Endothelial cell of umbilical vein (primary cell): ENCODE measurements at regions not wholly inside any gene's neighbourhood (a gene's known extent, or its start where the extent isn't known, plus 50 kb on each side); places are given as distances from the start of the nearest gene placed in this dataset.

ENCODE experiments used
- BruUV-seq: library from RNA; stranded (reverse); fragments of 400-500 nt; replicated peaks from 2 replicates; lab custom pipeline; 2021; lab: Mats Ljungman, UMichigan
- CTCF ChIA-PET: fragments of 300-600, 350-600 bp; sonication (Branson Sonifier 250); formaldehyde crosslinking; loops from one replicate; lab custom pipeline; 2021; ENCODE audit warnings: antibody characterized with exemption, inconsistent platforms; lab: Charles Lee
- POLR2A ChIA-PET: fragments of 300-600, 350-600 bp; sonication (Branson Sonifier 250); formaldehyde crosslinking; loops from one replicate; lab custom pipeline; 2021; ENCODE audit warnings: antibody characterized with exemption, inconsistent platforms; lab: Charles Lee
- DNase-seq: peaks from one replicate; pipeline ENCODE4 v3.0.0-alpha.2; 2011; ENCODE audit warnings: low read depth, low spot score
- FAIRE-seq: peaks from 2 replicates; lab custom pipeline; 2011; peaks lifted over from hg19 to GRCh38; lab: Jason Lieb, UNC
- H2AFZ ChIP-seq: 2 replicates; pipeline ENCODE4 v1.6.0; 2012; ENCODE audit warnings: low read depth, low read length, control low read depth, inconsistent platforms
- H3K27ac ChIP-seq: 2 replicates; pipeline ENCODE4 v1.5.1; 2011; ENCODE audit warnings: low read depth, mild to moderate bottlenecking, control low read depth, low read length, moderate library complexity; ENCODE audit not compliant: insufficient read depth
- H3K27me3 ChIP-seq, 2 experiments: 2 replicates each; pipeline versions ENCODE4 v1.6.0 to v1.6.1; 2011; ENCODE audit warnings: low read length in 2 of 2, mixed read lengths in 1 of 2; ENCODE audit not compliant: control insufficient read depth in 2 of 2, insufficient read depth in 2 of 2
- H3K36me3 ChIP-seq, 2 experiments: 2 replicates in 1 of 2; 3 replicates in 1 of 2; pipeline ENCODE4 v1.5.1; 2011; ENCODE audit warnings: low read length in 2 of 2, mild to moderate bottlenecking in 1 of 2, moderate library complexity in 1 of 2; ENCODE audit not compliant: control insufficient read depth in 2 of 2, insufficient read depth in 2 of 2; ENCODE audit errors: extremely low read depth in 1 of 2
- H3K4me1 ChIP-seq: 3 replicates; pipeline ENCODE4 v1.5.1; 2011; ENCODE audit warnings: mild to moderate bottlenecking, low read length; ENCODE audit not compliant: control insufficient read depth, insufficient read depth; ENCODE audit errors: extremely low read depth
- H3K4me2 ChIP-seq: 2 replicates; pipeline ENCODE4 v1.6.1; 2011; ENCODE audit warnings: low read length, control low read depth, mixed read lengths; ENCODE audit not compliant: insufficient read depth
- H3K4me3 ChIP-seq, 3 experiments: fragments of 200-600 bp in 1 of 3; sonication (generic), shearing (Covaris generic) in 1 of 3; replicated peaks in 1 of 3; 2 replicates each; pipeline ENCODE4 v1.5.1; 2011 to 2016; ENCODE audit warnings: control low read depth in 3 of 3, low read length in 3 of 3, mild to moderate bottlenecking in 2 of 3, inconsistent platforms in 1 of 3, low read depth in 1 of 3, moderate library complexity in 1 of 3; ENCODE audit not compliant: insufficient read depth in 1 of 3
- H3K79me2 ChIP-seq: 2 replicates; pipeline ENCODE4 v1.6.0; 2012; ENCODE audit warnings: low read length, inconsistent platforms; ENCODE audit not compliant: control insufficient read depth, insufficient read depth
- H3K9ac ChIP-seq: replicated peaks from 2 replicates; pipeline ENCODE3; 2011; ENCODE audit warnings: low read length, control low read depth; ENCODE audit not compliant: insufficient read depth; ENCODE audit errors: extremely low read depth
- H3K9me1 ChIP-seq: replicated peaks from 3 replicates; pipeline ENCODE4 v1.6.0; 2011; ENCODE audit warnings: mild to moderate bottlenecking, low read length; ENCODE audit not compliant: control insufficient read depth, insufficient read depth; ENCODE audit errors: extremely low read depth
- H3K9me3 ChIP-seq: replicated peaks from 2 replicates; pipeline ENCODE4 v1.5.1; 2012; ENCODE audit warnings: low read length, inconsistent platforms; ENCODE audit not compliant: control insufficient read depth, insufficient read depth
- H4K20me1 ChIP-seq: replicated peaks from 2 replicates; pipeline ENCODE3; 2011; ENCODE audit warnings: mild to moderate bottlenecking, low read length; ENCODE audit not compliant: control insufficient read depth, insufficient read depth; ENCODE audit errors: extremely low read depth
- EZH2 ChIP-seq: IDR thresholded peaks from 2 replicates; pipeline ENCODE4 v1.6.1; 2012; ENCODE audit warnings: borderline replicate concordance, low read depth, mild to moderate bottlenecking, moderate library complexity, low read length, inconsistent platforms; ENCODE audit not compliant: severe bottlenecking
- FOS ChIP-seq: IDR thresholded peaks from 2 replicates; pipeline ENCODE4 v1.6.1; 2011; ENCODE audit warnings: mild to moderate bottlenecking, low read length, moderate library complexity, borderline replicate concordance; ENCODE audit not compliant: insufficient read depth
- GATA2 ChIP-seq: IDR thresholded peaks from 2 replicates; pipeline ENCODE4 v1.7.0; 2011; ENCODE audit warnings: low read depth, mild to moderate bottlenecking, moderate library complexity, mixed read lengths, low read length; ENCODE audit not compliant: insufficient read length, insufficient read depth
- JUN ChIP-seq: IDR thresholded peaks from 2 replicates; pipeline ENCODE4 v1.6.1; 2011; ENCODE audit warnings: borderline replicate concordance, low read depth; ENCODE audit not compliant: insufficient read length, insufficient read depth
- MYC ChIP-seq: IDR thresholded peaks from one replicate; pipeline ENCODE4 v1.6.1; 2011; ENCODE audit warnings: mild to moderate bottlenecking, low read depth, low read length
- POLR2A ChIP-seq: IDR thresholded peaks from 2 replicates; pipeline ENCODE4 v1.6.1; 2012; ENCODE audit warnings: low read depth, mild to moderate bottlenecking, control low read depth, low read length
- POLR2AphosphoS5 ChIP-seq: IDR thresholded peaks from 2 replicates; pipeline ENCODE4 v1.6.1; 2012; ENCODE audit warnings: low read depth, mild to moderate bottlenecking, control low read depth, low read length, moderate library complexity; ENCODE audit not compliant: insufficient read depth
- dilution Hi-C: fragments of 300-500 bp; cut with MboI; formaldehyde crosslinking; loops from one replicate; pipeline ENCODE4 v1.15.0; 2019; ENCODE audit warnings: low sequenced_read_pairs; ENCODE audit not compliant: extremely low pct_ligation_motif_present
- intact Hi-C: fragments of 100-400 bp; cut with micrococcal nuclease; formaldehyde crosslinking; loops from one replicate; pipeline ENCODE4 v1.10.0; 2022
- TF ChIP-seq, protein P1 (sequence below), 2 donors: IDR thresholded peaks; 1 replicate in 1 of 2; 2 replicates in 1 of 2; pipeline ENCODE4 v1.5.1; 2011; ENCODE audit warnings: low read length in 2 of 2, mild to moderate bottlenecking in 2 of 2, moderate library complexity in 2 of 2, control low read depth in 1 of 2, inconsistent platforms in 1 of 2, low read depth in 1 of 2; ENCODE audit not compliant: insufficient read depth in 1 of 2; ENCODE audit errors: extremely low read depth in 1 of 2
- TF ChIP-seq, protein P2 (sequence below): IDR thresholded peaks from 2 replicates; pipeline ENCODE4 v1.6.1; 2011; ENCODE audit not compliant: insufficient read depth, insufficient read length

DNA sequence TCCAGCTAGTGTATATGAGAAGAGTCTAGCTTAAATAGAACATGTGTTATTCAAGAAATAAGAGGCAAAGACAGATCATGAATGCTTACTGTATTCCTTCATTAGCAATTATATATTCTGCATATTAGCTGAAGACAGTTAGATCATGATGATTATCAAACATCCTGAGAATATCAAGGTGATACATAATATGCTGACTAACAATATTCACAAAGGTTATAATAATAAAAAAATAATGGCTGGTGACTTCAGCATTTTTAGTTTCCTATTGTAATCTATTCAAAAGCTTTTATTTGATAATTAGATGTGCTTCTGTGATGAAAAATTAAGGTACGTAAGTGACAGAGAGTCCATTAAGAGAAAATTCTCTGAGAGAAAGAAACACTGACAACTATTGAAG lies 511.4 kb downstream of the PCDH17 start:
- TF ChIP-seq GATA2 (no peak), POLR2A (no peak), FOS (no peak), JUN (no peak), EZH2 (no peak), MYC (no peak), POLR2AphosphoS5 (no peak)
- TF ChIP-seq, protein P1, sequence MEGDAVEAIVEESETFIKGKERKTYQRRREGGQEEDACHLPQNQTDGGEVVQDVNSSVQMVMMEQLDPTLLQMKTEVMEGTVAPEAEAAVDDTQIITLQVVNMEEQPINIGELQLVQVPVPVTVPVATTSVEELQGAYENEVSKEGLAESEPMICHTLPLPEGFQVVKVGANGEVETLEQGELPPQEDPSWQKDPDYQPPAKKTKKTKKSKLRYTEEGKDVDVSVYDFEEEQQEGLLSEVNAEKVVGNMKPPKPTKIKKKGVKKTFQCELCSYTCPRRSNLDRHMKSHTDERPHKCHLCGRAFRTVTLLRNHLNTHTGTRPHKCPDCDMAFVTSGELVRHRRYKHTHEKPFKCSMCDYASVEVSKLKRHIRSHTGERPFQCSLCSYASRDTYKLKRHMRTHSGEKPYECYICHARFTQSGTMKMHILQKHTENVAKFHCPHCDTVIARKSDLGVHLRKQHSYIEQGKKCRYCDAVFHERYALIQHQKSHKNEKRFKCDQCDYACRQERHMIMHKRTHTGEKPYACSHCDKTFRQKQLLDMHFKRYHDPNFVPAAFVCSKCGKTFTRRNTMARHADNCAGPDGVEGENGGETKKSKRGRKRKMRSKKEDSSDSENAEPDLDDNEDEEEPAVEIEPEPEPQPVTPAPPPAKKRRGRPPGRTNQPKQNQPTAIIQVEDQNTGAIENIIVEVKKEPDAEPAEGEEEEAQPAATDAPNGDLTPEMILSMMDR (IDR thresholded peaks at IDR 0.05; ENCODE audit: extremely low read depth in 1 of 2, insufficient read depth in 1 of 2, low read depth in 1 of 2, low read length in 2 of 2) = no peak
- TF ChIP-seq, protein P2, sequence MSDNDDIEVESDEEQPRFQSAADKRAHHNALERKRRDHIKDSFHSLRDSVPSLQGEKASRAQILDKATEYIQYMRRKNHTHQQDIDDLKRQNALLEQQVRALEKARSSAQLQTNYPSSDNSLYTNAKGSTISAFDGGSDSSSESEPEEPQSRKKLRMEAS = no peak
- dilution Hi-C loops = no loop called here
- Histone ChIP-seq H3K27me3 (no peaks in the 10 kb centered on the region), H3K4me3 (no peak overlapping the region), H3K79me2 (no peaks in the 10 kb centered on the region), H3K36me3 (no peaks in the 10 kb centered on the region), H3K27ac (no peak overlapping the region), H3K4me2 (no peak overlapping the region), H3K9ac (no peak overlapping the region), H3K4me1 (no peaks in the 10 kb centered on the region), H2AFZ (no peak overlapping the region), H3K9me3 (no peaks in the 10 kb centered on the region), H3K9me1 (no peaks in the 10 kb centered on the region), H4K20me1 (no peaks in the 10 kb centered on the region)
- ChIA-PET POLR2A (no interaction called here), CTCF (no interaction called here)
- no peak for DNase-seq
- intact Hi-C loops = no loop called here
- no peak for FAIRE-seq
- BruUV-seq = no TSS peak
